ENCODE measurements at regions not wholly inside any gene's neighbourhood (a gene's known extent, or its start where the extent isn't known, plus 50 kb on each side); places are given as distances from the start of the nearest gene placed in this dataset.

- ChIA-PET CTCF (no interaction called here), POLR2A (no interaction called here)
- peaks cover 2% of the 10 kb centered on the region; the same call in 1 of the 3 replicates for H3K9me3 ChIP-seq
- ATAC-seq = no peak
- DNase-seq (ENCODE audit: low read depth in 1 of 2, low spot score in 1 of 2) = no peak
- H3K4me3 ChIP-seq = no peak overlapping the region
- WGBS (ENCODE audit: missing lambda C conversion rate) = 10% methylated on average over 2 of the region's 2 CpGs
- no peak overlapping the region for H3K4me2 ChIP-seq
- TF ChIP-seq FOSB (CRISPR knock-in tag; IDR thresholded peaks at IDR 0.05) = no peak
- TF ChIP-seq BCL3 (IDR thresholded peaks at IDR 0.05) = no peak
- no peak for TF ChIP-seq CHD4 (IDR thresholded peaks at IDR 0.05; ENCODE audit: borderline replicate concordance)
- TF ChIP-seq REST (IDR thresholded peaks at IDR 0.05) = no peak
- no peak for TF ChIP-seq HMGXB4 (CRISPR knock-in tag; IDR thresholded peaks at IDR 0.05; ENCODE audit: borderline replicate concordance)
- TF ChIP-seq TP53 (CRISPR knock-in tag; IDR thresholded peaks at IDR 0.05) = no peak
- TF ChIP-seq ESRRA (IDR thresholded peaks at IDR 0.05; ENCODE audit: borderline replicate concordance, low read length) = no peak
- TF ChIP-seq ZSCAN20 (CRISPR knock-in tag; IDR thresholded peaks at IDR 0.05) = no peak
- no peak for TF ChIP-seq CHD2 (IDR thresholded peaks at IDR 0.05; ENCODE audit: low read length, partially characterized antibody)
- no peak for TF ChIP-seq E2F6 (IDR thresholded peaks at IDR 0.05; ENCODE audit: borderline replicate concordance, low read depth)
- TF ChIP-seq RFX5 (IDR thresholded peaks at IDR 0.05) = no peak
- TF ChIP-seq MYC (IDR thresholded peaks at IDR 0.05; ENCODE audit: borderline replicate concordance, low read length) = no peak
- TF ChIP-seq BHLHE40 (IDR thresholded peaks at IDR 0.05; ENCODE audit: low read depth, low read length) = no peak
- TF ChIP-seq CBX2 (IDR thresholded peaks at IDR 0.05; ENCODE audit: borderline replicate concordance, low read depth) = no peak
- no peak overlapping the region for H3K27ac ChIP-seq
- no peak for FAIRE-seq
- no peaks in the 10 kb centered on the region for H3K4me1 ChIP-seq
Measured at GRCh38 chr13:90740099-90740498, 607.4 kb upstream of the MIR17HG start.

- DNase-seq (ENCODE audit: low read depth in 1 of 2, low spot score in 1 of 2) (no peak), FAIRE-seq (no peak), ATAC-seq (no peak)
- H3K4me3 ChIP-seq = no peak overlapping the region
- H3K4me2 ChIP-seq = no peak overlapping the region
- no peaks in the 10 kb centered on the region for H3K4me1 ChIP-seq
- peaks cover 2% of the 10 kb centered on the region; the same call in 1 of the 3 replicates for H3K9me3 ChIP-seq
- POLR2A ChIA-PET = no interaction called here
- CTCF ChIA-PET = no interaction called here
- no peak for TF ChIP-seq CEBPB (IDR thresholded peaks at IDR 0.05)
- TF ChIP-seq POLR2A (IDR thresholded peaks at IDR 0.05; ENCODE audit: low read length) = no peak
- TF ChIP-seq BCL3 (IDR thresholded peaks at IDR 0.05) = no peak
- TF ChIP-seq JUN (IDR thresholded peaks at IDR 0.05) = no peak
- no peak for TF ChIP-seq ATOH8 (CRISPR knock-in tag; IDR thresholded peaks at IDR 0.05; ENCODE audit: low read depth)
- TF ChIP-seq ZC3H11A (IDR thresholded peaks at IDR 0.05) = no peak
- no peak for TF ChIP-seq ESRRA (IDR thresholded peaks at IDR 0.05; ENCODE audit: borderline replicate concordance, low read length)
- H3K27ac ChIP-seq = no peak overlapping the region
Measured at GRCh38 chr13:90742381-90742780, 605.1 kb upstream of the MIR17HG start.
